ENCODE measurements at regions not wholly inside any gene's neighbourhood (a gene's known extent, or its start where the extent isn't known, plus 50 kb on each side); places are given as distances from the start of the nearest gene placed in this dataset.

DNA sequence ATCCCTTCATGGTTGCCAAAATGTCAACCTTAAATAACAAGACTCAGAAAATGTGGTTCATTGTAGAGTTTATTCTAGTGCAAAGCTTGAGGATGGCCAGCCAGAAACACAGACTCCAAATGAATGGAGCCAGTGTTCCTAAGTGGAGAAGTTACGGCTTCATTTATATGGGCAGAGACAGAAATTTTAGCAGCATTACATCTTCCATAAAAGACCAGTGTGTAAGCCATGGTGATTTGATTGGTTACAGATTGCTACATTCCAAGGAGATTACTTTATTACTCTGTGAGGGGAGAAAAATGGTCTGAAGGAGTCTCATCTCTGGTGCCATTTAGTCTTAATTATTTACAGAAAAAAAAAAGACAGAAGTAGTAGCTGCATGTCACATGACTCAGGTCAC is 97.8 kb downstream of the OTOR start:
- DNase-seq = no peak
- Histone ChIP-seq H3K36me3 (no peaks in the 10 kb centered on the region), H3K4me3 (no peak overlapping the region), H3K27ac (no peak overlapping the region), H3K9me3 (no peaks in the 10 kb centered on the region), H3K4me1 (no peaks in the 10 kb centered on the region), H3K27me3 (no peaks in the 10 kb centered on the region)
- TF ChIP-seq, protein P1, sequence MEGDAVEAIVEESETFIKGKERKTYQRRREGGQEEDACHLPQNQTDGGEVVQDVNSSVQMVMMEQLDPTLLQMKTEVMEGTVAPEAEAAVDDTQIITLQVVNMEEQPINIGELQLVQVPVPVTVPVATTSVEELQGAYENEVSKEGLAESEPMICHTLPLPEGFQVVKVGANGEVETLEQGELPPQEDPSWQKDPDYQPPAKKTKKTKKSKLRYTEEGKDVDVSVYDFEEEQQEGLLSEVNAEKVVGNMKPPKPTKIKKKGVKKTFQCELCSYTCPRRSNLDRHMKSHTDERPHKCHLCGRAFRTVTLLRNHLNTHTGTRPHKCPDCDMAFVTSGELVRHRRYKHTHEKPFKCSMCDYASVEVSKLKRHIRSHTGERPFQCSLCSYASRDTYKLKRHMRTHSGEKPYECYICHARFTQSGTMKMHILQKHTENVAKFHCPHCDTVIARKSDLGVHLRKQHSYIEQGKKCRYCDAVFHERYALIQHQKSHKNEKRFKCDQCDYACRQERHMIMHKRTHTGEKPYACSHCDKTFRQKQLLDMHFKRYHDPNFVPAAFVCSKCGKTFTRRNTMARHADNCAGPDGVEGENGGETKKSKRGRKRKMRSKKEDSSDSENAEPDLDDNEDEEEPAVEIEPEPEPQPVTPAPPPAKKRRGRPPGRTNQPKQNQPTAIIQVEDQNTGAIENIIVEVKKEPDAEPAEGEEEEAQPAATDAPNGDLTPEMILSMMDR (IDR thresholded peaks at IDR 0.05) = no peak
- TF ChIP-seq POLR2A (IDR thresholded peaks at IDR 0.05) = no peak

- H3K36me3 ChIP-seq = no peaks in the 10 kb centered on the region
- TF ChIP-seq, protein P1 (IDR thresholded peaks at IDR 0.05) = no peak
- TF ChIP-seq POLR2A (IDR thresholded peaks at IDR 0.05) = no peak
- no peak for DNase-seq
Measured at GRCh38 chr20:16848061-16848460, 99.9 kb downstream of the OTOR start.

GRCh38 chr20:16848526-16848925 is 100.4 kb downstream of the OTOR start:
- DNase-seq = no peak
- TF ChIP-seq POLR2A (IDR thresholded peaks at IDR 0.05) = no peak
- TF ChIP-seq, protein P1 (IDR thresholded peaks at IDR 0.05) = no peak
- H3K4me1 ChIP-seq = no peaks in the 10 kb centered on the region
- no peak overlapping the region for H3K27ac ChIP-seq
- no peaks in the 10 kb centered on the region for H3K36me3 ChIP-seq
- no peaks in the 10 kb centered on the region for H3K27me3 ChIP-seq
- H3K9me3 ChIP-seq = no peaks in the 10 kb centered on the region
- H3K4me3 ChIP-seq = no peak overlapping the region

More at GRCh38 chr20:16848061-16848460, 99.9 kb downstream of the OTOR start:
- Histone ChIP-seq H3K4me1 (no peaks in the 10 kb centered on the region), H3K4me3 (no peak overlapping the region), H3K9me3 (no peaks in the 10 kb centered on the region), H3K27me3 (no peaks in the 10 kb centered on the region), H3K27ac (no peak overlapping the region)

DNA sequence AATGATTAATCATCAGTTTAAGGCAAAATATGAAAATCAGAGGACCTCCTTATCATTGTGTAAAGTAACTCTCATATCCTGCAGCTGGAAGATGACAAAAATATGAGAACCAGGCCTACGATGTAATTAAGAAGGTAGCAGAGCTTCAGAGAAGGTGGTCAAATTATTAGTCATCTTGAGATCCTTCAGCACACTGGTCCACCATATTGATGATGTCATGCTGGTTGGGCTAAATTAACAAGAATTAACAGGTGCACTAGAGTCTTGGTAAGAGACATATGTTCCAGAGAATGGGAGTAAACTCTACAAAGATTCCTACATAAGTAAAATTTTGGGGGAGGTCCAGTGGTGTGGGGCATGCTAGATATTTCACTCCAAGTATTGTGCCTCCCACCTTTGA is 112.8 kb downstream of the OTOR start:
- no peak for DNase-seq
- Histone ChIP-seq H3K36me3 (no peaks in the 10 kb centered on the region), H3K27ac (no peak overlapping the region)

DNA sequence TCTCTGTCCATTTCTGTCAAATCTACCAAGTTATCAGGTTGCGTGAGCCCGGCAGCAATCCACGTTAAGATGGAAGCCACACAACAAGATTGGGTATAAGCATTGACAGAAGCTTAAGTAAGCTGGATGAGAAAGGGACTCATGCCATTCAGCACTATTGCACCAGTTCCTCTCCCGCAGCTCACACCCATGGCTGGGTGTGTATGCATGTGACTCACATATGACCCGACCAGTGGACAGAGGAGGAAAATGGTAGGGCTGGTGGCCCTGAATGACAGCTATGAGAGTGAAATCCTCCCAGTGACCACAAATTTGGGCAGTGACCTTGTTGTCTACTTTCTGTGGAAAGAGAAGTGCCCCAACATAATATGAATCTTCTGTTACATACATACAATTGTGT is 113.5 kb downstream of the OTOR start:
- Histone ChIP-seq H3K4me3 (no peak overlapping the region), H3K4me1 (no peaks in the 10 kb centered on the region), H3K27ac (no peak overlapping the region), H3K27me3 (no peaks in the 10 kb centered on the region), H3K36me3 (no peaks in the 10 kb centered on the region), H3K9me3 (no peaks in the 10 kb centered on the region)
- TF ChIP-seq, protein P1 (IDR thresholded peaks at IDR 0.05) = no peak
- TF ChIP-seq POLR2A (IDR thresholded peaks at IDR 0.05) = no peak
- no peak for DNase-seq

More for the DNA sequence above, 112.8 kb downstream of the OTOR start:
- H3K27me3 ChIP-seq = no peaks in the 10 kb centered on the region
- no peak for TF ChIP-seq POLR2A (IDR thresholded peaks at IDR 0.05)
- TF ChIP-seq, protein P1 (IDR thresholded peaks at IDR 0.05) = no peak
- no peak overlapping the region for H3K4me3 ChIP-seq
- H3K9me3 ChIP-seq = no peaks in the 10 kb centered on the region
- no peaks in the 10 kb centered on the region for H3K4me1 ChIP-seq

GRCh38 chr20:16863303-16863702 is 115.1 kb downstream of the OTOR start:
- no peaks in the 10 kb centered on the region for H3K4me1 ChIP-seq
- H3K4me3 ChIP-seq = no peak overlapping the region
- no peak for TF ChIP-seq POLR2A (IDR thresholded peaks at IDR 0.05)
- TF ChIP-seq, protein P1 (IDR thresholded peaks at IDR 0.05) = no peak
- DNase-seq = no peak
- no peaks in the 10 kb centered on the region for H3K36me3 ChIP-seq
- no peaks in the 10 kb centered on the region for H3K27me3 ChIP-seq
- no peak overlapping the region for H3K27ac ChIP-seq
- no peaks in the 10 kb centered on the region for H3K9me3 ChIP-seq

All from Peyer's patch (tissue), 4 donors.